HEK293T (cell line): ENCODE measurements at regions not wholly inside any gene's neighbourhood (a gene's known extent, or its start where the extent isn't known, plus 50 kb on each side); places are given as distances from the start of the nearest gene placed in this dataset.
"Not testable (repeated sequence)": the region's sequence is repeated elsewhere in the genome, so short reads cannot be mapped to it uniquely, and the experiment has no call there.

Experiments
- CTCF ChIA-PET: fragments of 350-600 bp; formaldehyde crosslinking; extraction: SDS; loops from one replicate; lab custom pipeline; 2021; ENCODE audit warnings: antibody characterized with exemption, inconsistent platforms; lab: Yijun Ruan, JAX
- POLR2A ChIA-PET: fragments of 350-600 bp; formaldehyde crosslinking; extraction: SDS; loops from one replicate; lab custom pipeline; 2020; ENCODE audit warnings: antibody characterized with exemption, inconsistent platforms; lab: Yijun Ruan, JAX
- DNase-seq: peaks from one replicate; pipeline ENCODE4 v3.0.0; 2012; ENCODE audit warnings: mixed read lengths; ENCODE audit errors: extremely low spot score
- ARNT ChIP-seq: fragments of 450-650 bp; IDR thresholded peaks from 2 replicates; pipeline ENCODE4 v1.6.1; 2017; ENCODE audit warnings: mild to moderate bottlenecking
- BHLHE40 ChIP-seq: fragments of 450-650 bp; IDR thresholded peaks from 2 replicates; pipeline ENCODE4 v1.6.1; 2016; ENCODE audit warnings: mild to moderate bottlenecking, moderate library complexity, borderline replicate concordance
- CTBP1 ChIP-seq: fragments of 450-650 bp; IDR thresholded peaks from 2 replicates; pipeline ENCODE4 v1.6.1; 2016; ENCODE audit warnings: borderline replicate concordance
- ELF4 ChIP-seq: fragments of 450-650 bp; IDR thresholded peaks from 2 replicates; pipeline ENCODE4 v1.6.1; 2017; ENCODE audit warnings: antibody characterized with exemption
- FOXA1 ChIP-seq: fragments of 450-650 bp; IDR thresholded peaks from 2 replicates; pipeline ENCODE4 v1.6.1; 2016; ENCODE audit warnings: mild to moderate bottlenecking
- FOXK2 ChIP-seq: fragments of 450-650 bp; IDR thresholded peaks from 2 replicates; pipeline ENCODE4 v1.6.1; 2016; ENCODE audit warnings: mild to moderate bottlenecking
- FOXM1 ChIP-seq: fragments of 450-650 bp; IDR thresholded peaks from 2 replicates; pipeline ENCODE4 v1.6.1; 2017; ENCODE audit warnings: mild to moderate bottlenecking, borderline replicate concordance
- HDGF ChIP-seq: fragments of 450-650 bp; IDR thresholded peaks from 2 replicates; pipeline ENCODE4 v1.6.1; 2017; ENCODE audit warnings: antibody characterized with exemption, borderline replicate concordance
- L3MBTL2 ChIP-seq: fragments of 450-650 bp; conservative IDR thresholded peaks from 2 replicates; pipeline ENCODE4 v1.6.1; 2016; ENCODE audit warnings: mild to moderate bottlenecking
- LEF1 ChIP-seq: fragments of 450-650 bp; IDR thresholded peaks from 2 replicates; pipeline ENCODE4 v1.6.1; 2017; ENCODE audit warnings: mild to moderate bottlenecking, borderline replicate concordance
- NFRKB ChIP-seq: fragments of 450-650 bp; IDR thresholded peaks from 2 replicates; pipeline ENCODE4 v1.6.1; 2016; ENCODE audit warnings: mild to moderate bottlenecking, moderate library complexity
- PKNOX1 ChIP-seq: fragments of 450-650 bp; IDR thresholded peaks from 2 replicates; pipeline ENCODE4 v1.6.1; 2016
- SP1 ChIP-seq: fragments of 450-650 bp; IDR thresholded peaks from 2 replicates; pipeline ENCODE4 v1.6.1; 2017
- SUZ12 ChIP-seq: fragments of 450-650 bp; IDR thresholded peaks from 2 replicates; pipeline ENCODE4 v1.6.1; 2016; ENCODE audit warnings: mild to moderate bottlenecking
- TARDBP ChIP-seq: fragments of 450-650 bp; IDR thresholded peaks from 2 replicates; pipeline ENCODE4 v1.6.1; 2016
- ZNF384 ChIP-seq: fragments of 450-650 bp; IDR thresholded peaks from 2 replicates; pipeline ENCODE4 v1.6.1; 2016

- ChIA-PET POLR2A (no interaction called here), CTCF (no interaction called here)
- TF ChIP-seq L3MBTL2 (no peak), ELF4 (no peak)
- DNase-seq, result no peak
These were observed 130.4 kb downstream of the TRIM43 start for GRCh38 chr2:95722131-95722697.

DNA sequence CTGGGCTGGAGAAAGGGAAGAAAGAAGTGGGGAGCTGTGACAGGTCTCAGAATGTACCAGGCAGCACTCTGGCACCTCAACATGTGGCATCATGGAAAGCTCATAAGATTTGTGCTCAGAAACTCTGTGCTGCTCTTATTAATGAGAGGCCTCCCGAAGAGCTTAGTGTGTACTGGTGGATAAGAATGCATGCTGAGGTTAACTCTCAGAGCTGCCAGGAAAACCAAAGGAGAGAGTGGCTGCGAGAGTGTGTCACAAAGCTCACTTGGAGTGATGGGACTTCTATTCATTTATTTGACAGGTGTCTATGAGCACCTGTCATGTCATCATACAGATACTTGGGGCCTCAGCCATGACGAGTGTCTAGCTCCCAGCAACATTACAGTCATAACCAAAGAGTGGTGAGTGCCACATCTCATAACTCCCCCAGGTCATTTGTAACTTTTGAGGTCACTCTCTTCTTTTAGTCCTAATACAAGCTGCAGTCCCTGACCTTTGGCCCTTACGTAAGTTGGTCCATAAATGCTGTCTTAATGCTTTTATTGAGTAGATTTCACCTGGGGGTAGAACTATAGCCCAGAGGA lies 131.9 kb downstream of the TRIM43 start:
- POLR2A ChIA-PET, CTCF ChIA-PET, DNase-seq: not testable (repeated sequence)

DNA sequence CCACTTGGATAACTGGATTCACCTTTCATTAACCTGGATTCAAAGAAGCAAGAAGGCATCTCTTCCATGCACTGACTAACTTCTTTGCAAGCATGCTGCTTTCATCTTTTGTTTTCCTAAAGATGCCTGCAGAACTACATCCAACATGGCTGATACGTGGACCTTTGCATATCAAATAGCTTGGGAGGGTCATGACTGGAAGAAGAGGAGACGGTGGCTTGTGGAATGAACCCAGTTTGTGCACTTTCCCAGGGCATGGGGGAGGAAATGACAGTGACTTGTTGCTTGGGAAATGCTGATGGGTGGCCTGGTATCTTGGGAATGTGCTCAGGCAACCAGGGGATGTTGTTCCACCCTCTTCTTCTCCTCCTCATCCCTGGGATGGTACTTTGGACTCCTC lies 133.4 kb downstream of the TRIM43 start:
- DNase-seq, CTCF ChIA-PET, POLR2A ChIA-PET: not testable (repeated sequence)

DNA sequence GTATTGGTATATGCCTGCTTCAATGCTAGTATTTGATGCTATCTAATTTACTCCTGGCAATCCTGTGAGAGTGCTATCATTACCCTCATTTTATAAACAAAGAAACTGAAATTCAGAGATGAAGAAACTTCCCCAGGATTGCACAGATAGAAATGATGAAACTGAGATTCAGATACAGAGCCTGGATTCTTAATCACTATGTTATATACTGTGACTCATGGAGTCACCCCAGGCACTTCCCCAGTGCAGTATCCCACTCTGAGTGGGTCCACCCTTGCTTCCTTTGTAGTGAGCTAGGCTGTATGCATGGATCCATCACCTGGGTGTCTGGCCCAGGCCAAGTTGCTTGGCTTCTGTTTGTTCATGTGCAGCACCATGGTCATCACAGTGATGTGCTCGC lies 133.9 kb downstream of the TRIM43 start:
- DNase-seq, POLR2A ChIA-PET, CTCF ChIA-PET: not testable (repeated sequence)

- DNase-seq, POLR2A ChIA-PET, CTCF ChIA-PET: not testable (repeated sequence)
These were observed 135.6 kb downstream of the TRIM43 start for GRCh38 chr2:95727420-95727819.

GRCh38 chr2:95728878-95729596 lies 137.2 kb downstream of the TRIM43 start:
- ChIA-PET POLR2A (no interaction called here), CTCF (interaction anchor here (0.7 kb wide), 1 partner anchor 11 kb away, joined by 3 read pairs; no protein-coding TSS in a partner anchor)
- TF ChIP-seq ELF4 (no peak), FOXK2 (no peak), TARDBP (no peak), PKNOX1 (no peak), FOXM1 (no peak), HDGF (no peak), SUZ12 (no peak), FOXA1 (no peak), SP1 (no peak), ARNT (no peak), CTBP1 (no peak), BHLHE40 (no peak), LEF1 (no peak), NFRKB (no peak), ZNF384 (no peak), L3MBTL2 (no peak)
- peak; percentile 63 for DNase-seq

DNA sequence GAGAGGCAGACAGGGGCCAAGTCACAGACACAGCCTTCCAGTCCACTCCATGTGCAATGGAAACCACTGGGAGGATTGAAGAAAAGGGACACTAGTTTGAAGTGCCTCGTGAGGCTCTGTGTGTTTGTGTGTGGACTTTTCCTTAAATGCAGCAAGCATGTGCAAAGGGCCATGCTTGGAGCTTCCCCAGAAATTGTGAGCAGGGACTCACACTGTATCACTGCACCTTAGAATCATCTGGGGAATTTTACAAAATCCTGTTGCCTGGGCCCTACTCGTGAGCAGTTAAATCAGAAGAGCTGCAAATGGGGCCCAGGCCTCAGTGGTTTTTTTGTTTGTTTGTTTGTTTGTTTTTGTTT lies 137.8 kb downstream of the TRIM43 start:
- no peak for TF ChIP-seq CTBP1
- TF ChIP-seq FOXM1, result no peak
- TF ChIP-seq SP1, result no peak
- no peak for TF ChIP-seq TARDBP
- ChIA-PET POLR2A (no interaction called here), CTCF (interaction anchor here (0.7 kb wide), 1 partner anchor 10 kb away, joined by 3 read pairs; no protein-coding TSS in a partner anchor)
- DNase-seq, result no peak

- CTCF ChIA-PET, result no interaction called here
- no peak for TF ChIP-seq LEF1
- TF ChIP-seq NFRKB, result no peak
- no peak for TF ChIP-seq SP1
- no peak for TF ChIP-seq BHLHE40
- no peak for TF ChIP-seq PKNOX1
- no peak for TF ChIP-seq FOXM1
- TF ChIP-seq SUZ12, result no peak
- no peak for TF ChIP-seq ZNF384
- TF ChIP-seq L3MBTL2, result no peak
- no peak for TF ChIP-seq HDGF
- no peak for TF ChIP-seq FOXK2
- no peak for TF ChIP-seq ARNT
- TF ChIP-seq ELF4, result no peak
- no peak for TF ChIP-seq FOXA1
- TF ChIP-seq TARDBP, result no peak
- TF ChIP-seq CTBP1, result no peak
- POLR2A ChIA-PET, result no interaction called here
- no peak for DNase-seq
These were observed 139.0 kb downstream of the TRIM43 start for GRCh38 chr2:95730813-95731212.
